Immature natural killer cell (primary cell): ENCODE measurements at regions not wholly inside any gene's neighbourhood (a gene's known extent, or its start where the extent isn't known, plus 50 kb on each side); places are given as distances from the start of the nearest gene placed in this dataset.

ENCODE experiments used
- DNase-seq, 3 donors: peaks; one replicate each; pipeline ENCODE4 v3.0.0; 2022; ENCODE audit warnings: mixed read lengths in 1 of 3
- H3K27ac Mint-ChIP-seq, 6 donors: one replicate each; pipeline ENCODE4 v1.8.0; 2020; ENCODE audit warnings: mixed read lengths in 6 of 6, mild to moderate bottlenecking in 5 of 6, inconsistent platforms in 4 of 6, moderate library complexity in 3 of 6
- H3K27me3 Mint-ChIP-seq, 3 donors: one replicate each; pipeline ENCODE4 v1.8.0; 2020 to 2021; ENCODE audit warnings: low read depth in 3 of 3, mild to moderate bottlenecking in 3 of 3, mixed read lengths in 3 of 3, moderate library complexity in 3 of 3, inconsistent platforms in 1 of 3
- H3K36me3 Mint-ChIP-seq, 3 donors: one replicate each; pipeline ENCODE4 v1.8.0; 2020; ENCODE audit warnings: mixed read lengths in 3 of 3, inconsistent platforms in 2 of 3, mild to moderate bottlenecking in 2 of 3
- H3K4me1 Mint-ChIP-seq, 2 donors: one replicate each; pipeline ENCODE4 v1.8.0; 2020; ENCODE audit warnings: inconsistent platforms in 2 of 2, mild to moderate bottlenecking in 2 of 2, mixed read lengths in 2 of 2, moderate library complexity in 1 of 2
- H3K4me3 Mint-ChIP-seq, 5 donors: one replicate each; pipeline ENCODE4 v1.8.0; 2020; ENCODE audit warnings: mild to moderate bottlenecking in 5 of 5, mixed read lengths in 5 of 5, inconsistent platforms in 3 of 5, moderate library complexity in 3 of 5
- H3K9me3 Mint-ChIP-seq, 6 donors: one replicate each; pipeline ENCODE4 v1.8.0; 2020; ENCODE audit warnings: mild to moderate bottlenecking in 6 of 6, mixed read lengths in 6 of 6, inconsistent platforms in 4 of 6, moderate library complexity in 3 of 6

- Mint-ChIP-seq H3K27ac (no peak overlapping the region), H3K9me3 (peaks cover 0 to 1% (median 0%) of the 10 kb centered on the region in 6 donors), H3K4me3 (no peak overlapping the region), H3K36me3 (peaks cover 0 to 4% (median 0%) of the 10 kb centered on the region in 3 donors), H3K27me3 (peaks cover 2 to 6% (median 6%) of the 10 kb centered on the region in 3 donors), H3K4me1 (no peaks in the 10 kb centered on the region)
- DNase-seq: no peak
Observed at GRCh38 chr5:143554187-143554717, 150.8 kb upstream of the NR3C1 start.

DNA sequence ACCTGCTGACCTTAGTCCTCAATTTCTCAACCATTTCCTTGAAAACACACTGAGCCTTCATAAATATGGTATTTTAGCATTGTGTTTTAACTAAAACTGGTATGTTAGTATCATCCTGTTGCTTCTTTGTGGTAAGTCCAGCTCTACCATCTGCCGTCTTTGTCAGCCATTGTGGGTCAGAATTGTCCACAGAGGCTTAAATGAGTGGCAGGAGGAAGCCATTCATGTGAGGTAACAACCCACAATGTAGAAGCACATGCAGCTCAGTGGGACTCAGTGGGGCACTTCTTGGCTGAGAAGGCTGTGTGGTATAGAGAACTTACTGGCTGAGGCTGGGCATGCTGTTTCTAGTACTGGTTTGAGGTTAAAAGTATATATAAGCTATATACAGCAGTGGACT lies 149.2 kb upstream of the NR3C1 start:
- no peak for DNase-seq
- peaks cover 0 to 4% (median 0%) of the 10 kb centered on the region in 3 donors for H3K36me3 Mint-ChIP-seq
- H3K27me3 Mint-ChIP-seq: peaks cover 2 to 6% (median 6%) of the 10 kb centered on the region in 3 donors
- no peak overlapping the region for H3K27ac Mint-ChIP-seq
- H3K4me3 Mint-ChIP-seq: no peak overlapping the region
- no peaks in the 10 kb centered on the region for H3K4me1 Mint-ChIP-seq
- H3K9me3 Mint-ChIP-seq: peaks cover 0 to 1% (median 0%) of the 10 kb centered on the region in 6 donors

DNA sequence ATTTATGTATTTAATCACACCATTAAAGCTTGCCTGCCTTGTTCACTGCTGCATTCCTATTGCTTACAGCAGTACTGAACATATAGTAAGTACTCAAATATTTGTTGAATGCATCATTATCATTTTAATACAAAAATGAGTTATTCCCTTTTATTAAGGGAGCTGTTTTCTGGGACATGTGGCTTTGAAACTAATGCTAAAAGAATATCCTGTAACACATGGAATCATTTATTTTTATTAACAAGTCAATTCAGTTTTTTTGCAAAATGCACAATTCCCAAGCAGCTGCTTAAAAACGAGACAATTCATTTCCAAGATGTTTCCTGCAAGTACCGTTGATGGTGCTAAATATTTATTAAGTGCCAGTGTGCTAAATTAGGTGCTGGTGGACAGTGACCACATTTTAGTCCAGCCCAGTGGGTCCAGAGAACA lies 148.3 kb upstream of the NR3C1 start:
- Mint-ChIP-seq H3K27ac (no peak overlapping the region), H3K4me3 (no peak overlapping the region)

GRCh38 chr5:143550986-143551630 lies 147.6 kb upstream of the NR3C1 start:
- no peak overlapping the region for H3K27ac Mint-ChIP-seq
- peaks cover 0 to 1% (median 0%) of the 10 kb centered on the region in 6 donors for H3K9me3 Mint-ChIP-seq
- H3K4me3 Mint-ChIP-seq: no peak overlapping the region
- no peak for DNase-seq
- H3K36me3 Mint-ChIP-seq: peaks cover 0 to 4% (median 0%) of the 10 kb centered on the region in 3 donors
- peaks cover 2 to 6% (median 6%) of the 10 kb centered on the region in 3 donors for H3K27me3 Mint-ChIP-seq
- H3K4me1 Mint-ChIP-seq: no peaks in the 10 kb centered on the region

More for the DNA sequence above, 148.3 kb upstream of the NR3C1 start:
- no peaks in the 10 kb centered on the region for H3K4me1 Mint-ChIP-seq
- peaks cover 0 to 1% (median 0%) of the 10 kb centered on the region in 6 donors for H3K9me3 Mint-ChIP-seq
- H3K27me3 Mint-ChIP-seq: peaks cover 2 to 6% (median 6%) of the 10 kb centered on the region in 3 donors
- DNase-seq: no peak
- H3K36me3 Mint-ChIP-seq: peaks cover 0 to 4% (median 0%) of the 10 kb centered on the region in 3 donors

DNA sequence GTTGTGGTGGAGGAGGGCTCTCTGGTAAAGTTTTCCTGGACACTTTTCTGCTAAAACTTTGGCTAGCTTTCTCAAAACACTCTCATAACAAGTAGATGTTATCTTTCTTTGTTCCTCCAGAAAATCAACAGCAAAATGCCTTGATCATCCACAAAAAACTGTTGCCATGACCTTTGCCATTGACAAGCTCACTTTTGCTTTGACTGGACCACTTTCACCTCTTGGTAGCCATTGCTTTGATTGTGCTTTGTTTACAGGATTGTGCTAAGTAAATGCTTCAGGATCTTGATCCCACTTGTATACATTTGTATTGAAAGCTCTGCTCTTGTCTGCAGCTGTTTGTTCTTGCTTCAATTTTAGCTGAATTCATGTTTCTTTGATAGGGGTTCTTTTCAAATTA lies 143.9 kb upstream of the NR3C1 start:
- DNase-seq: no peak
- Mint-ChIP-seq H3K27me3 (peaks cover 0 to 4% (median 2%) of the 10 kb centered on the region in 3 donors), H3K9me3 (no peaks in the 10 kb centered on the region), H3K4me1 (no peaks in the 10 kb centered on the region), H3K4me3 (no peak overlapping the region), H3K36me3 (peaks cover 0 to 4% (median 0%) of the 10 kb centered on the region in 3 donors), H3K27ac (no peak overlapping the region)

DNA sequence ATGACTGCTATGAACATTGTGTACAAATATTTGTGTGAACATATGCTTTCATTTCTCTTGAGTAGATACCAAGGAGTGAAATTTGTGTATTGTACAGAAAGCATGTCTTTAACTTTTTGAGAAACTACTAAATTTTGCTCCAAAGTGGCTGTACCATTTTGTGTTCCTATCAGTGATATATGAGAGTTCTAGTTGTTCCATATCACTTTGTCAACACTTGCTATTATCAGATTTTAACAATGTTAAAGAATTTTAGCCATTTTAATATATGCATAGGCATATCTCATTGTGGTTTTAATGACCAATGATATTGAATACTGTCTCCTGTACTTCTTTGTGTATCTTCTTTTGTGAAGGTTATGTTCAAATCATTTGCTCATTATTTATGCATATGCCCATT lies 142.9 kb upstream of the NR3C1 start:
- H3K4me1 Mint-ChIP-seq: no peaks in the 10 kb centered on the region
- H3K27me3 Mint-ChIP-seq: peaks cover 0 to 6% (median under 1%) of the 10 kb centered on the region in 3 donors
- no peak overlapping the region for H3K27ac Mint-ChIP-seq
- H3K36me3 Mint-ChIP-seq: peaks cover 0 to under 1% (median 0%) of the 10 kb centered on the region in 3 donors
- no peak overlapping the region for H3K4me3 Mint-ChIP-seq
- DNase-seq: no peak
- no peaks in the 10 kb centered on the region for H3K9me3 Mint-ChIP-seq

DNA sequence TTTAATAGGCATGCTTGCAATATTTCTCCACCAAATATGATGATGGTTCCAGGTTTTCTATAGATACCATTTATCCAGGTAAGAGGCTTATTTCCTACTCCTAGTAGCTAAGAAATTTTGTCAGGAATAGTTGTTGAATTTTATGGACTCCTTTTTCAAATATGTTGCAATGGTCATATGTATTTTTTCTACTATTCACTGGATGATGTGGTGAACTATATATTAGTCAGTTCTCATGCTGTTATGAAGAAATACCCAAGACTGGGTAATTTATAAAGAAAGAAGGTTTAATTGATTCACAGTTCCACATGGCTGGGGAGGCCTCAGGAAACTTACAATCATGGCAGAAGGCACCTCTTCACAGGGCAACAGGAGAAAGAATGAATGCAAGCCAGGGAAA lies 141.1 kb upstream of the NR3C1 start:
- no peaks in the 10 kb centered on the region for H3K4me1 Mint-ChIP-seq
- H3K9me3 Mint-ChIP-seq: peaks cover 0 to 3% (median 2%) of the 10 kb centered on the region in 6 donors
- no peak overlapping the region for H3K27ac Mint-ChIP-seq
- no peak overlapping the region for H3K4me3 Mint-ChIP-seq
- H3K27me3 Mint-ChIP-seq: peaks cover 0 to 1% (median 0%) of the 10 kb centered on the region in 3 donors
- DNase-seq: no peak
- H3K36me3 Mint-ChIP-seq: peaks cover 0 to 1% (median 1%) of the 10 kb centered on the region in 3 donors

DNA sequence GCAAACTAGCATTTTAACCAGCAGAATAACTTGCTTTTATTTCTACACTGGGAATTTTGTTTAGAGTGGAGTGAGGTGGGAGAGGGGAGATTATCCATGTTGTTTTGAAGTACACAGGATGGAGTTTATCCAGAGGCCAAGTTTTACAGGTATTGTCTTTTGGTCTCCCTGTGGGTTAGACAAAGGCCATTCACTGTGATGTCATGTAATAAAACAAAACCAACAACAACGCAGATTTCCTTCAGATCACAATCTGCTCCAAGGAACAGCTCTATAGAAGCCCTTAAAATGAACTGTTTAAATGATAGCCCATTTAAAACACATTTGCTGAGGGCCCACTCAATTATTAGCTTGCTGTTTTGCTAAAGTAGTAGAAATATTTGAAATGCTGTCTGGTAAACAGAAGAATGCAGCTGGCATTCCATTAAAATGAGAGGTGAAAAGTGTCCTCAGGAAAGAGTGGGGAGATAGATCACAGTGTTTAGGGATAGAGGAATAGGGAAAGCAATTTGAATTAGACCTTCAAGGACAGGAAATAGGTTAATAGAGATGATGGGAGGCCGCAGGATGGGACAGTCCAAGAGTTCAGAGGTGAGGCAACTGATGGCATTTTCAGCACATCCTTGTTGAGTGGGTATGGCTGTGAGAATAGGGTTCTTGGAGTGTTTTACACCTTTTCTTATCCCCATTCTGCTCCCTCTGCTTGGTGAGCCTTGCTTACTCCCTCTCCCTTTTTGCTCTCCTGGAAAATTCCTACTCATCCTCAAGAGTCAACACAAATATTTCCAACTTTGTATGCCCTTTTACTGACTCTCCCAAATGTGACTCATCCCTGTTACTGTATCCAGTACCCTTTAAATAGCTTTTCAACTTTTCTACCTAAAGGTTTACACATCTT lies 140.1 kb upstream of the NR3C1 start:
- H3K27ac Mint-ChIP-seq: no peak overlapping the region
- peaks cover 0 to 10% (median 7%) of the 10 kb centered on the region in 6 donors for H3K9me3 Mint-ChIP-seq
- H3K27me3 Mint-ChIP-seq: peaks cover 0 to 3% (median 1%) of the 10 kb centered on the region in 3 donors
- DNase-seq: no peak
- no peak overlapping the region for H3K4me3 Mint-ChIP-seq
- H3K4me1 Mint-ChIP-seq: no peaks in the 10 kb centered on the region
- peaks cover 0 to 5% (median 4%) of the 10 kb centered on the region in 3 donors for H3K36me3 Mint-ChIP-seq

- no peak for DNase-seq
Observed at GRCh38 chr5:143542798-143543144, 139.3 kb upstream of the NR3C1 start.

DNA sequence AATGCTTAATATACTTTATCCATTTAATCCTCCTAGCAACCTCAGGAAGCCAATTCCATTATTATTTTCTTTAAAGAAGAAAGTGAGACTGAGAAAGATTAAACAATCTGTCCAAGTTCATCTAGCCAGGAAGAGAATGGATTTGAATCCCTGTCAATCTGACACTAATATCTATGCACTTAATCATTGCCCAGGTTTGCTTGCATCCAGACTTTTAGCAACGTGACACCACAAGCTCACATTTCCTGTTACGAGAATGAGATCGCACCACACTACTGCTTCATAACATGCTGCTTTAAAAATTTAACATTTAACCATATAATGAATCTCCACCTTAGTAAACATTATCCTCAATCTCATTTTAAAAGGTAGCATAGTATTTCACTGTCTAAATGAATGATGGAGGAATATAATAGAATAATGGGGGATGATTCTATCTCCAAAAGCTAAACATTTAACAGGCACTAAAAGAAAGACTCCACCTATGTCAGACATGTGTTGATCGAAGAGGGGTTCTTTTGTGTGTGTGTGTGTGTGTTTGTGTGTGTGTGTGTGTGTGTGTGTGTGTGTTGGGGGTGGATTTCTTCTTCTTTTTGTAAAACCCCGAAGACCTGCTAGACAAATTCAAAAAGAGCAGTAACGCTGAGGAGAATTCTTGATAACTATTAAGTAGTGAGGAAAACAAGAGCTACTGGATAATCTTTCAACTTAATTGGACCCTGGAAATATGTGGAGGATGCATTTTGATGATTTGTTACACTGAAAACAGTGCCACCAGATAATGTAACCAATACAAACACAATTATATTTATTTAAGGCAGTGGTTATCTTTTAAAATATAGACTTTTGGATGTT lies 138.7 kb upstream of the NR3C1 start:
- H3K27me3 Mint-ChIP-seq: peaks cover 0 to 3% (median 1%) of the 10 kb centered on the region in 3 donors
- H3K27ac Mint-ChIP-seq: no peak overlapping the region
- peaks cover 0 to 10% (median 7%) of the 10 kb centered on the region in 6 donors for H3K9me3 Mint-ChIP-seq

More at GRCh38 chr5:143542798-143543144, 139.3 kb upstream of the NR3C1 start:
- Mint-ChIP-seq H3K27me3 (peaks cover 0 to 3% (median 1%) of the 10 kb centered on the region in 3 donors), H3K9me3 (peaks cover 0 to 10% (median 7%) of the 10 kb centered on the region in 6 donors), H3K4me1 (no peaks in the 10 kb centered on the region), H3K36me3 (peaks cover 0 to 5% (median 4%) of the 10 kb centered on the region in 3 donors), H3K27ac (no peak overlapping the region), H3K4me3 (no peak overlapping the region)

GRCh38 chr5:143539742-143540141 lies 136.3 kb upstream of the NR3C1 start:
- Mint-ChIP-seq H3K4me1 (no peaks in the 10 kb centered on the region), H3K9me3 (peaks cover 0 to 10% (median 7%) of the 10 kb centered on the region in 6 donors), H3K27me3 (peaks cover 1 to 4% (median 3%) of the 10 kb centered on the region in 3 donors), H3K36me3 (peaks cover 0 to 5% (median 4%) of the 10 kb centered on the region in 3 donors), H3K4me3 (no peak overlapping the region), H3K27ac (no peak overlapping the region)
- DNase-seq: no peak

More for the DNA sequence above, 138.7 kb upstream of the NR3C1 start:
- Mint-ChIP-seq H3K4me1 (no peaks in the 10 kb centered on the region), H3K36me3 (peaks cover 0 to 5% (median 4%) of the 10 kb centered on the region in 3 donors), H3K4me3 (no peak overlapping the region)
- no peak for DNase-seq

DNA sequence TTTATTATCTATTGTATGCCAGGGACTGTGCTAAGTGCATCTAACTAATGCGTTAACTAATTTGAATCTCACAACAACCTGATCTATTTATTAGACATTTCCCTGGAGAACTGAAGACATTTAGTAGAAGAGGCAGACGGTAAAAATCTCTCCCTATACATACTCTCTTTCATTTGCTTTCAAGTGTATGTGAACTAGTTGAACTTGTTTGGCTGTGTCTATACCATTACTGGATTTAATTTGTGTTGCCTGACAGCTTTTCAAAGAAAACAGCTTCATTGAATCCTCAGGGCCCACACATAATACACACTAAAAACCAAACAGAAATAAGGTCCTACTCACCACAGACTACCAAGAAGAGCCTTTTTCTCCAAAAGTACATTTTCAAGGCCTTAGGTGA lies 133.6 kb upstream of the NR3C1 start:
- H3K27ac Mint-ChIP-seq: no peak overlapping the region
- H3K36me3 Mint-ChIP-seq: peaks cover 0 to 5% (median 4%) of the 10 kb centered on the region in 3 donors
- peaks cover 0 to 7% (median 4%) of the 10 kb centered on the region in 3 donors for H3K27me3 Mint-ChIP-seq

GRCh38 chr5:143536364-143536763 lies 132.9 kb upstream of the NR3C1 start:
- peaks cover 0 to 5% (median 4%) of the 10 kb centered on the region in 3 donors for H3K36me3 Mint-ChIP-seq
- peaks cover 0 to 7% (median 4%) of the 10 kb centered on the region in 3 donors for H3K27me3 Mint-ChIP-seq

More for the DNA sequence above, 133.6 kb upstream of the NR3C1 start:
- DNase-seq: no peak
- Mint-ChIP-seq H3K4me3 (no peak overlapping the region), H3K9me3 (peaks cover 0 to 10% (median 7%) of the 10 kb centered on the region in 6 donors), H3K4me1 (no peaks in the 10 kb centered on the region)

More at GRCh38 chr5:143536364-143536763, 132.9 kb upstream of the NR3C1 start:
- Mint-ChIP-seq H3K27ac (no peak overlapping the region), H3K4me3 (no peak overlapping the region), H3K9me3 (peaks cover 0 to 10% (median 7%) of the 10 kb centered on the region in 6 donors), H3K4me1 (no peaks in the 10 kb centered on the region)
- DNase-seq: no peak
